ENCODE measurements at regions not wholly inside any gene's neighbourhood (a gene's known extent, or its start where the extent isn't known, plus 50 kb on each side); places are given as distances from the start of the nearest gene placed in this dataset.

GRCh38 chrX:5086388-5086787 lies 1142.3 kb downstream of the NLGN4X start:
- DNase-seq (ENCODE audit: low read depth in 2 of 2) = no peak

GRCh38 chrX:5084279-5084678 lies 1144.4 kb downstream of the NLGN4X start:
- no peak for DNase-seq (ENCODE audit: low read depth in 2 of 2)

GRCh38 chrX:5082705-5083104 lies 1146.0 kb downstream of the NLGN4X start:
- DNase-seq (ENCODE audit: low read depth in 2 of 2) = no peak

GRCh38 chrX:5080791-5081190 lies 1147.9 kb downstream of the NLGN4X start:
- DNase-seq (ENCODE audit: low read depth in 2 of 2) = no peak

- no peak for DNase-seq (ENCODE audit: low read depth in 2 of 2)
These were observed 1160.1 kb downstream of the NLGN4X start for GRCh38 chrX:5068550-5068949.

GRCh38 chrX:5057786-5058185 lies 1170.9 kb downstream of the NLGN4X start:
- no peak for DNase-seq (ENCODE audit: low read depth in 2 of 2)

- DNase-seq (ENCODE audit: low read depth in 2 of 2) = no peak
These were observed 1173.8 kb downstream of the NLGN4X start for GRCh38 chrX:5054852-5055251.

GRCh38 chrX:5051831-5052491 lies 1176.7 kb downstream of the NLGN4X start:
- DNase-seq (ENCODE audit: low read depth in 2 of 2) = no peak

GRCh38 chrX:5042563-5042962 lies 1186.1 kb downstream of the NLGN4X start:
- no peak for DNase-seq (ENCODE audit: low read depth in 2 of 2)

- DNase-seq (ENCODE audit: low read depth in 2 of 2) = no peak
These were observed 1196.9 kb downstream of the NLGN4X start for GRCh38 chrX:5031792-5032191.

GRCh38 chrX:5015451-5015850 lies 1213.2 kb downstream of the NLGN4X start:
- no peak for DNase-seq (ENCODE audit: low read depth in 2 of 2)

- no peak for DNase-seq (ENCODE audit: low read depth in 2 of 2)
These were observed 1233.8 kb downstream of the NLGN4X start for GRCh38 chrX:4994855-4995254.

GRCh38 chrX:4978613-4979012 lies 1250.1 kb downstream of the NLGN4X start:
- no peak for DNase-seq (ENCODE audit: low read depth in 2 of 2)

- DNase-seq (ENCODE audit: low read depth in 2 of 2) = no peak
These were observed 1257.0 kb downstream of the NLGN4X start for GRCh38 chrX:4971646-4972045.

GRCh38 chrX:4964112-4964511 lies 1250.7 kb upstream of the PRKX start:
- no peak for DNase-seq (ENCODE audit: low read depth in 2 of 2)

GRCh38 chrX:4963432-4963831 lies 1250.0 kb upstream of the PRKX start:
- DNase-seq (ENCODE audit: low read depth in 2 of 2) = no peak

GRCh38 chrX:4944767-4945166 lies 1231.3 kb upstream of the PRKX start:
- DNase-seq (ENCODE audit: low read depth in 2 of 2) = no peak

GRCh38 chrX:4936315-4936714 lies 1222.9 kb upstream of the PRKX start:
- DNase-seq (ENCODE audit: low read depth in 2 of 2) = no peak

GRCh38 chrX:4935846-4936245 lies 1222.4 kb upstream of the PRKX start:
- DNase-seq (ENCODE audit: low read depth in 2 of 2) = no peak

- no peak for DNase-seq (ENCODE audit: low read depth in 2 of 2)
These were observed 1222.0 kb upstream of the PRKX start for GRCh38 chrX:4935401-4935800.

GRCh38 chrX:4932790-4933189 lies 1219.3 kb upstream of the PRKX start:
- no peak for DNase-seq (ENCODE audit: low read depth in 2 of 2)

GRCh38 chrX:4930426-4930825 lies 1217.0 kb upstream of the PRKX start:
- DNase-seq (ENCODE audit: low read depth in 2 of 2) = no peak

- DNase-seq (ENCODE audit: low read depth in 2 of 2) = no peak
These were observed 1212.5 kb upstream of the PRKX start for GRCh38 chrX:4925911-4926310.

- DNase-seq (ENCODE audit: low read depth in 2 of 2) = no peak
These were observed 1195.9 kb upstream of the PRKX start for GRCh38 chrX:4909348-4909747.
